H9 (cell line): ENCODE measurements at regions not wholly inside any gene's neighbourhood (a gene's known extent, or its start where the extent isn't known, plus 50 kb on each side); places are given as distances from the start of the nearest gene placed in this dataset.
A peak's percentile ranks its signal among the peaks of the same experiment; 100 is the strongest.

Experiments
- DNase-seq: peaks from one replicate; pipeline ENCODE4 v3.0.0-alpha.2; 2017
- H2AFZ ChIP-seq: one replicate; pipeline ENCODE4 v1.6.1; 2013; ENCODE audit warnings: mild to moderate bottlenecking, low read length, control low read depth, moderate library complexity
- H2AK5ac ChIP-seq: 2 replicates; pipeline ENCODE4 v1.6.1; 2013; ENCODE audit warnings: low read length, control low read depth, mixed read lengths; ENCODE audit not compliant: insufficient read length
- H2BK120ac ChIP-seq: one replicate; pipeline ENCODE4 v1.6.1; 2013; ENCODE audit warnings: low read depth, mild to moderate bottlenecking, low read length, control low read depth, inconsistent platforms; ENCODE audit not compliant: poor library complexity, severe bottlenecking
- H2BK12ac ChIP-seq: 2 replicates; pipeline ENCODE4 v1.6.1; 2013; ENCODE audit warnings: low read length, control low read depth, mixed read lengths, low read depth; ENCODE audit not compliant: insufficient read length
- H2BK15ac ChIP-seq: 2 replicates; pipeline ENCODE4 v1.6.1; 2013; ENCODE audit warnings: low read depth, low read length, control low read depth
- H2BK20ac ChIP-seq: one replicate; pipeline ENCODE4 v1.6.1; 2013; ENCODE audit warnings: low read depth, mild to moderate bottlenecking, low read length, control low read depth, inconsistent platforms; ENCODE audit not compliant: poor library complexity, severe bottlenecking
- H2BK5ac ChIP-seq: 2 replicates; pipeline ENCODE4 v1.6.1; 2013; ENCODE audit warnings: low read length, control low read depth, mixed read lengths; ENCODE audit not compliant: insufficient read length
- H3K14ac ChIP-seq: 2 replicates; pipeline ENCODE4 v1.6.1; 2013; ENCODE audit warnings: low read length, control low read depth; ENCODE audit not compliant: insufficient read depth
- H3K18ac ChIP-seq: 2 replicates; pipeline ENCODE4 v1.6.1; 2013; ENCODE audit warnings: low read depth, mild to moderate bottlenecking, mixed read lengths, low read length, control low read depth; ENCODE audit not compliant: insufficient read length
- H3K23ac ChIP-seq: 2 replicates; pipeline ENCODE4 v1.6.1; 2013; ENCODE audit warnings: low read length, control low read depth, mixed read lengths, low read depth; ENCODE audit not compliant: insufficient read length
- H3K23me2 ChIP-seq: 2 replicates; pipeline ENCODE4 v1.6.1; 2013; ENCODE audit warnings: low read depth, mild to moderate bottlenecking, mixed read lengths, low read length, control low read depth; ENCODE audit not compliant: insufficient read length, poor library complexity, severe bottlenecking
- H3K27ac ChIP-seq: 2 replicates; pipeline ENCODE4 v1.5.1; 2013; ENCODE audit warnings: low read length, control low read depth, mixed read lengths, low read depth; ENCODE audit not compliant: insufficient read length
- H3K27me3 ChIP-seq: 2 replicates; pipeline ENCODE4 v1.6.1; 2013; ENCODE audit warnings: low read length, control low read depth, inconsistent platforms; ENCODE audit not compliant: insufficient read depth
- H3K4ac ChIP-seq: 2 replicates; pipeline ENCODE4 v1.6.1; 2013; ENCODE audit warnings: low read depth, mild to moderate bottlenecking, control low read depth, inconsistent platforms, low read length, moderate library complexity
- H3K4me1 ChIP-seq: 2 replicates; pipeline ENCODE4 v1.6.1; 2013; ENCODE audit warnings: low read length, control low read depth, inconsistent platforms; ENCODE audit not compliant: insufficient read depth
- H3K4me2 ChIP-seq: 2 replicates; pipeline ENCODE4 v1.6.1; 2013; ENCODE audit warnings: low read length, control low read depth, mixed read lengths; ENCODE audit not compliant: insufficient read length, insufficient read depth
- H3K56ac ChIP-seq: 2 replicates; pipeline ENCODE4 v1.6.1; 2013; ENCODE audit warnings: low read depth, mild to moderate bottlenecking, mixed read lengths, low read length, control low read depth; ENCODE audit not compliant: insufficient read length
- H3K79me1 ChIP-seq: 2 replicates; pipeline ENCODE4 v1.6.1; 2013; ENCODE audit warnings: low read depth, mild to moderate bottlenecking, moderate library complexity, low read length, control low read depth, inconsistent platforms; ENCODE audit not compliant: insufficient read depth, poor library complexity, severe bottlenecking
- H3K79me2 ChIP-seq: 2 replicates; pipeline ENCODE4 v1.6.1; 2013; ENCODE audit warnings: low read length, control low read depth, inconsistent platforms; ENCODE audit not compliant: insufficient read depth
- H3K9ac ChIP-seq: 2 replicates; pipeline ENCODE4 v1.6.1; 2013; ENCODE audit warnings: low read length, control low read depth, mixed read lengths; ENCODE audit not compliant: insufficient read length; ENCODE audit errors: extremely low read depth
- H3K9me3 ChIP-seq: one replicate; pipeline ENCODE4 v1.6.1; 2013; ENCODE audit warnings: low read depth, low read length, inconsistent platforms; ENCODE audit not compliant: control insufficient read depth
- H3T11ph ChIP-seq: one replicate; pipeline ENCODE4 v1.6.1; 2013; ENCODE audit warnings: mild to moderate bottlenecking, low read length, control low read depth, inconsistent platforms
- H4K20me1 ChIP-seq: one replicate; pipeline ENCODE4 v1.6.1; 2013; ENCODE audit not compliant: control insufficient read depth, insufficient read length, insufficient read depth
- H4K5ac ChIP-seq: 2 replicates; pipeline ENCODE4 v1.6.1; 2013; ENCODE audit warnings: low read depth, mild to moderate bottlenecking, mixed read lengths, low read length, control low read depth; ENCODE audit not compliant: insufficient read length
- H4K8ac ChIP-seq: replicated peaks from 2 replicates; pipeline ENCODE4 v1.6.1; 2013; ENCODE audit warnings: low read length, control low read depth, mixed read lengths, low read depth; ENCODE audit not compliant: insufficient read length
- H4K91ac ChIP-seq: 2 replicates; pipeline ENCODE4 v1.6.1; 2013; ENCODE audit warnings: low read depth, mild to moderate bottlenecking, moderate library complexity, mixed read lengths, low read length, control low read depth; ENCODE audit not compliant: insufficient read length
- H3K27ac Mint-ChIP-seq, 3 experiments: 2 replicates in 2 of 3; 3 replicates in 1 of 3; pipeline ENCODE4 v1.8.0; 2020 to 2021; ENCODE audit warnings: mixed read lengths in 3 of 3, mild to moderate bottlenecking in 1 of 3, moderate library complexity in 1 of 3
- H3K27me3 Mint-ChIP-seq: 2 replicates; pipeline ENCODE4 v1.8.0; 2021; ENCODE audit warnings: low read depth, mild to moderate bottlenecking, moderate library complexity, mixed read lengths
- H3K36me3 Mint-ChIP-seq, 3 experiments: 2 replicates in 2 of 3; 3 replicates in 1 of 3; pipeline ENCODE4 v1.8.0; 2020 to 2021; ENCODE audit warnings: low read depth in 3 of 3, mixed read lengths in 3 of 3; ENCODE audit not compliant: insufficient read depth in 1 of 3
- H3K4me1 Mint-ChIP-seq, 2 experiments: 2 replicates each; pipeline ENCODE4 v1.8.0; 2020; ENCODE audit warnings: mixed read lengths in 2 of 2
- H3K4me3 Mint-ChIP-seq, 2 experiments: 2 replicates in 1 of 2; 3 replicates in 1 of 2; pipeline ENCODE4 v1.8.0; 2020 to 2021; ENCODE audit warnings: mild to moderate bottlenecking in 2 of 2, mixed read lengths in 2 of 2, moderate library complexity in 1 of 2
- H3K9me3 Mint-ChIP-seq, 2 experiments: 2 replicates in 1 of 2; 3 replicates in 1 of 2; pipeline ENCODE4 v1.8.0; 2020; ENCODE audit warnings: mild to moderate bottlenecking in 2 of 2, mixed read lengths in 2 of 2, moderate library complexity in 1 of 2
- CTCF ChIP-seq: fragments of 200-600 bp; sonication (generic); conservative IDR thresholded peaks from 3 replicates; pipeline ENCODE4 v1.8.0; 2021; ENCODE audit warnings: antibody characterized with exemption, mild to moderate bottlenecking
- WGBS: extraction: QIAGEN DNeasy Blood & Tissue Kit; methylation state at CpG from one replicate; pipeline ENCODE4 v1.1.7; 2013; ENCODE audit warnings: missing lambda C conversion rate, low lambda C conversion rate, mixed read lengths; ENCODE audit not compliant: insufficient read length; ENCODE audit errors: extremely low coverage; 5-methylcytosine and 5-hydroxymethylcytosine counted together

GRCh38 chr10:64130152-64130551 lies 609.0 kb downstream of the REEP3 start:
- H3K27me3 Mint-ChIP-seq, result no peaks in the 10 kb centered on the region
- no peak overlapping the region for H3K4me3 Mint-ChIP-seq
- H3K4me2 ChIP-seq, result no peak overlapping the region
- no peak overlapping the region for H3T11ph ChIP-seq
- H3K79me2 ChIP-seq, result no peaks in the 10 kb centered on the region
- no peaks in the 10 kb centered on the region for H3K23me2 ChIP-seq
- no peak overlapping the region for H2BK20ac ChIP-seq
- no peak overlapping the region for H3K9ac ChIP-seq
- H3K27me3 ChIP-seq, result no peaks in the 10 kb centered on the region
- H3K56ac ChIP-seq, result no peak overlapping the region
- H4K91ac ChIP-seq, result no peak overlapping the region
- H2BK5ac ChIP-seq, result no peak overlapping the region
- no peak overlapping the region for H2AFZ ChIP-seq
- H3K18ac ChIP-seq, result no peak overlapping the region
- no peak overlapping the region for H3K23ac ChIP-seq
- no CpG with 5 or more reads among the region's 1 CpG for whole genome bisulfite sequencing
- no peak overlapping the region for H4K5ac ChIP-seq
- no peak for DNase-seq
- peak; percentile 46 for TF ChIP-seq CTCF
- peaks cover 15% of the 10 kb centered on the region in 2 experiments for H3K4me1 Mint-ChIP-seq
- no peak overlapping the region for H3K14ac ChIP-seq
- peaks cover 0 to 2% of the 10 kb centered on the region in 2 experiments; a peak in 2 of 5 replicates for H3K9me3 Mint-ChIP-seq
- H3K4ac ChIP-seq, result no peak overlapping the region
- H4K8ac ChIP-seq, result no peak overlapping the region
- H3K36me3 Mint-ChIP-seq, result no peaks in the 10 kb centered on the region
- no peaks in the 10 kb centered on the region for H3K4me1 ChIP-seq
- H3K79me1 ChIP-seq, result no peaks in the 10 kb centered on the region
- H3K27ac Mint-ChIP-seq, result no peak overlapping the region
- no peak overlapping the region for H2BK15ac ChIP-seq
- no peak overlapping the region for H2AK5ac ChIP-seq
- H2BK120ac ChIP-seq, result no peak overlapping the region
- no peak overlapping the region for H3K27ac ChIP-seq
- H3K9me3 ChIP-seq, result no peaks in the 10 kb centered on the region
- H2BK12ac ChIP-seq, result no peak overlapping the region
- H4K20me1 ChIP-seq, result no peaks in the 10 kb centered on the region
